IMR-90 (cell line): ENCODE measurements at regions not wholly inside any gene's neighbourhood (a gene's known extent, or its start where the extent isn't known, plus 50 kb on each side); places are given as distances from the start of the nearest gene placed in this dataset.

Experiments
- ATAC-seq: fragments of 200-7000 bp; cut with Tn5 transposase; 2 replicates; pipeline ENCODE4 v1.9.1; 2020; ENCODE audit warnings: low read depth, mild to moderate bottlenecking, moderate library complexity
- BruUV-seq: library from RNA; stranded (reverse); fragments of 400-500 nt; replicated peaks from 2 replicates; lab custom pipeline; 2021; lab: Mats Ljungman, UMichigan
- CTCF ChIA-PET: fragments of 300-600 bp; formaldehyde crosslinking; extraction: SDS; loops from one replicate; lab custom pipeline; 2021; ENCODE audit warnings: antibody characterized with exemption; lab: Yijun Ruan, JAX
- POLR2A ChIA-PET: fragments of 300-600 bp; sonication (Branson Sonifier 250); formaldehyde crosslinking; loops from one replicate; lab custom pipeline; 2022; ENCODE audit warnings: antibody characterized with exemption; ENCODE audit not compliant: unreplicated experiment; lab: Charles Lee
- DNase-seq: peaks from one replicate; pipeline ENCODE4 v3.0.0; 2013
- H2AFZ ChIP-seq: replicated peaks from 2 replicates; pipeline ENCODE3; 2013; ENCODE audit warnings: low read length, mild to moderate bottlenecking; ENCODE audit not compliant: poor library complexity
- H2AK5ac ChIP-seq: 2 replicates; pipeline ENCODE4 v1.6.1; 2013; ENCODE audit warnings: low read depth, low read length, inconsistent platforms
- H2AK9ac ChIP-seq: replicated peaks from 2 replicates; pipeline ENCODE3; 2013; ENCODE audit warnings: mild to moderate bottlenecking, low read depth, low read length, moderate library complexity; ENCODE audit not compliant: poor library complexity
- H2BK120ac ChIP-seq: 2 replicates; pipeline ENCODE4 v1.6.1; 2013; ENCODE audit warnings: low read depth, low read length, inconsistent platforms
- H2BK15ac ChIP-seq: 3 replicates; pipeline ENCODE4 v1.6.1; 2013; ENCODE audit warnings: low read depth, low read length, inconsistent platforms
- H2BK20ac ChIP-seq: 2 replicates; pipeline ENCODE4 v1.6.1; 2013; ENCODE audit warnings: low read depth, mild to moderate bottlenecking, inconsistent platforms, low read length, moderate library complexity
- H2BK5ac ChIP-seq: 2 replicates; pipeline ENCODE4 v1.6.1; 2013; ENCODE audit warnings: mild to moderate bottlenecking, low read depth, low read length, inconsistent platforms; ENCODE audit not compliant: poor library complexity, severe bottlenecking
- H3K14ac ChIP-seq: replicated peaks from 2 replicates; pipeline ENCODE4 v1.6.1; 2013; ENCODE audit warnings: low read depth, low read length, inconsistent platforms
- H3K18ac ChIP-seq: 2 replicates; pipeline ENCODE4 v1.6.1; 2013; ENCODE audit warnings: low read depth, low read length, control low read depth
- H3K23ac ChIP-seq: 2 replicates; pipeline ENCODE4 v1.6.1; 2013; ENCODE audit warnings: low read depth, low read length, inconsistent platforms
- H3K27ac ChIP-seq: 2 replicates; pipeline ENCODE4 v1.5.1; 2013; ENCODE audit warnings: mild to moderate bottlenecking, control low read depth, low read length; ENCODE audit not compliant: insufficient read depth
- H3K27me3 ChIP-seq: 2 replicates; pipeline ENCODE4 v1.6.1; 2013; ENCODE audit warnings: low read length; ENCODE audit not compliant: control insufficient read depth, insufficient read depth
- H3K36me3 ChIP-seq: 2 replicates; pipeline ENCODE4 v1.6.1; 2013; ENCODE audit warnings: low read length, mixed read lengths; ENCODE audit not compliant: control insufficient read depth, insufficient read depth
- H3K4ac ChIP-seq: 2 replicates; pipeline ENCODE4 v1.6.1; 2013; ENCODE audit warnings: low read depth, low read length, inconsistent platforms
- H3K4me1 ChIP-seq: 2 replicates; pipeline ENCODE4 v1.6.1; 2013; ENCODE audit warnings: low read length, mixed read lengths; ENCODE audit not compliant: control insufficient read depth, insufficient read depth
- H3K4me2 ChIP-seq: 2 replicates; pipeline ENCODE4 v1.6.1; 2013; ENCODE audit warnings: low read depth, mild to moderate bottlenecking, control low read depth, low read length, moderate library complexity
- H3K4me3 ChIP-seq: 2 replicates; pipeline ENCODE4 v1.5.1; 2013; ENCODE audit warnings: low read depth, mild to moderate bottlenecking, control low read depth, low read length, moderate library complexity; ENCODE audit not compliant: insufficient read depth
- H3K56ac ChIP-seq: 2 replicates; pipeline ENCODE4 v1.6.1; 2013; ENCODE audit warnings: low read length, inconsistent platforms; ENCODE audit not compliant: insufficient read depth; ENCODE audit errors: extremely low read depth
- H3K79me1 ChIP-seq, 2 experiments: 2 replicates each; pipeline ENCODE4 v1.6.1; 2013; ENCODE audit warnings: low read length in 2 of 2, inconsistent platforms in 1 of 2, low read depth in 1 of 2
- H3K9ac ChIP-seq: 2 replicates; pipeline ENCODE4 v1.6.1; 2013; ENCODE audit warnings: low read depth, low read length, control low read depth
- H3K9me1 ChIP-seq: 2 replicates; pipeline ENCODE4 v1.6.1; 2013; ENCODE audit warnings: low read length, inconsistent platforms; ENCODE audit not compliant: insufficient read depth
- H3K9me3 ChIP-seq: 2 replicates; pipeline ENCODE4 v1.6.1; 2013; ENCODE audit warnings: low read length; ENCODE audit not compliant: control insufficient read depth, insufficient read depth
- H4K20me1 ChIP-seq: 2 replicates; pipeline ENCODE4 v1.6.1; 2013; ENCODE audit warnings: low read length, inconsistent platforms; ENCODE audit not compliant: insufficient read depth
- H4K5ac ChIP-seq: 2 replicates; pipeline ENCODE4 v1.6.1; 2013; ENCODE audit warnings: mild to moderate bottlenecking, low read depth, low read length, control low read depth
- H4K8ac ChIP-seq, 2 experiments: 2 replicates each; pipeline ENCODE4 v1.6.1; 2013; ENCODE audit warnings: low read depth in 2 of 2, low read length in 2 of 2, control low read depth in 1 of 2, inconsistent platforms in 1 of 2
- H4K91ac ChIP-seq: 2 replicates; pipeline ENCODE4 v1.6.1; 2013; ENCODE audit warnings: low read depth, low read length, inconsistent platforms; ENCODE audit not compliant: insufficient read depth
- CEBPB ChIP-seq: IDR thresholded peaks from 2 replicates; pipeline ENCODE4 v1.6.1; 2012; ENCODE audit warnings: low read depth, low read length, improper control_type of control experiment
- SMC3 ChIP-seq: fragments of 150-350 bp; IDR thresholded peaks from 2 replicates; pipeline ENCODE4 v1.6.1; 2016; ENCODE audit warnings: low read depth, mild to moderate bottlenecking, antibody characterized with exemption, low read length, moderate library complexity
- WGBS, 2 experiments: methylation state at CpG; one replicate each; pipeline versions ENCODE4 v1.1.5 to v1.1.7; 2013; ENCODE audit warnings: missing lambda C conversion rate in 2 of 2; ENCODE audit not compliant: insufficient read length in 1 of 2; ENCODE audit errors: extremely low coverage in 2 of 2; 5-methylcytosine and 5-hydroxymethylcytosine counted together
- dilution Hi-C: fragments of 300-500 bp; cut with HindIII; formaldehyde crosslinking; loops from one replicate; pipeline ENCODE4 v1.14.3; 2018; ENCODE audit warnings: low sequenced_read_pairs; ENCODE audit not compliant: unreplicated experiment
- in situ Hi-C: fragments of 300-500 bp; cut with MboI; formaldehyde crosslinking; loops from 3 replicates; pipeline ENCODE4 v1.14.3; 2019; ENCODE audit warnings: low sequenced_read_pairs, inconsistent platforms, mixed read lengths
- intact Hi-C: fragments of 100-400 bp; cut with micrococcal nuclease; formaldehyde crosslinking; loops from 2 replicates; pipeline ENCODE4 v1.10.0; 2022

DNA sequence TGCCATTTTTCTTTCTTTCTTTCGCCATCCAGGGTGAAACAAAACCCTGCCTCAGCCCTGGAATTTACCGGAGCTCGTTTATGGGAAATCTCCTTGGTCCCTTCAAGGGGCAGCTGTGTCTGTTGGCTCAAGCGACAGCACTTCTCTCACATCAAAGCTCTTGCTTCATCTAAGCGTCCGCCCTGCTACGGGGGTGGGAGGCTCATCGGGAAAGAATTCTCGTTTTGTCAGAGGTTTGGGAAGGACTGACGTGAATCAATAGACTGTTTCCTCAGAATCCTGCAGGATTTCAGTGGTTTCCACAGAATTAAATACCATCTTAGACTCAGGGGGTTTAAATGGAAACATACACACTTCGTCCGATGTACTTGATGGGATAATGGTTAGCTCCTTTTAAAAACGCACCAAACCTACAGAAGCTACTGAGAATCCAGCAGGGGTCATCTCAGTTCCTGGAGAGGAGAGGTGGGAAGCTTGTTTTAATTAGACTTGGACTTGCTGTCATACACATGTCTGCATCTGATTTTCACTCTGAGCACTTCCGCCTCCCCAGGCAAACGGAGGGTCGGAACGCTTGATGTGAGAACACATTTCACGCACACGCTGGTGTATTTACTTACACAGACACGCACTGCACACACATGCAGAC is 91.6 kb downstream of the ASB1 start:
- Histone ChIP-seq H3K14ac (no peak overlapping the region), H3K4ac (peak overlapping the region; percentile 27; the same call in 1 of the 2 replicates), H2BK20ac (0 out of 2 replicates have a peak overlapping the region, but pooled peaks have one; percentile 8), H4K5ac (no peak overlapping the region), H4K20me1 (no peaks in the 10 kb centered on the region), H3K27ac (peak overlapping the region; percentile 10; the same call in 1 of the 2 replicates), H3K9ac (no peak overlapping the region), H3K9me1 (no peaks in the 10 kb centered on the region), H3K23ac (no peak overlapping the region), H3K4me1 (no peaks in the 10 kb centered on the region), H3K4me3 (no peak overlapping the region), H2AK5ac (no peak overlapping the region; the same call in 1 of the 2 replicates), H3K4me2 (peak overlapping the region; percentile 38), H2AFZ (peak overlapping the region; percentile 63), H3K9me3 (peaks cover 11% of the 10 kb centered on the region), H4K8ac (peak overlapping the region in 1 of 2 experiments; percentile 42; a peak in 1 of 4 replicates), H3K18ac (peak overlapping the region; percentile 50; the same call in 1 of the 2 replicates), H2AK9ac (no peak overlapping the region), H2BK120ac (no peak overlapping the region), H3K56ac (no peak overlapping the region), H3K36me3 (no peaks in the 10 kb centered on the region), H4K91ac (no peak overlapping the region), H2BK15ac (no peak overlapping the region), H2BK5ac (peak overlapping the region; percentile 8), H3K27me3 (no peaks in the 10 kb centered on the region; the same call in 1 of the 2 replicates), H3K79me1 (no peaks in the 10 kb centered on the region)
- CTCF ChIA-PET, result interaction anchor here (0.7 to 1.2 kb wide), 2 partner anchors 26 to 148 kb away, joined by 3 read pairs; no protein-coding TSS in a partner anchor
- intact Hi-C loops (loop anchor here (10.0 kb wide), 1 partner anchor 487 kb away; no protein-coding TSS in a partner anchor), dilution Hi-C loops (no loop called here), in situ Hi-C loops (no loop called here)
- POLR2A ChIA-PET, result no interaction called here
- ATAC-seq, result peak; percentile 72
- TF ChIP-seq SMC3, result no peak
- peak; percentile 59 for TF ChIP-seq CEBPB
- peak; percentile 78 for DNase-seq
- WGBS, 2 experiments, result 40% methylated on average over 1 of the region's 20 CpGs; no CpG with 5 or more reads in 1 of the 2 experiments
- no TSS peak for BruUV-seq
